ENCODE measurements at regions not wholly inside any gene's neighbourhood (a gene's known extent, or its start where the extent isn't known, plus 50 kb on each side); places are given as distances from the start of the nearest gene placed in this dataset.

DNA sequence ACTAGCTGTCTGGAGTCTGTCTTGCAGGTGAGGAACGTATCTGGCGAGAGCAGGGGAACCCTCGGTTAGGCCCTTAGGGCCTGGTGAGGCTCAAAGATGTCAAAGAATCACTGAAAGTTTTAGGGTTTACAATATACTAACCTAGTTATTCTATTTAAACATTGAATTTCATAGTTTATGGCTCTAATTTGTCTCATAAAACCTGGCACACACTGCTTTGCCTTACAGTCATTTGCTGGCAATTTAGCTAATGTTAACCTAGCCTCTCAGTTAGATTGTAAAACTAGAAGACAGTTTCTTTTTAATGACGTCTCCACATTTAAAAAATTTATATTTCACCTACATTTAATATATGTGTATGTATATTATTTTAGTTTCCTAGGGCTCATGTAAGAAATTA lies 89.6 kb upstream of the DOCK10 start:
- TF ChIP-seq ZFP30 (CRISPR knock-in tag; IDR thresholded peaks at IDR 0.05) (no peak), ARNTL (CRISPR knock-in tag; IDR thresholded peaks at IDR 0.05; ENCODE audit: borderline replicate concordance, low read depth) (no peak), RARB (CRISPR knock-in tag; IDR thresholded peaks at IDR 0.05) (no peak), ZC3H10 (CRISPR knock-in tag; IDR thresholded peaks at IDR 0.05) (no peak), TCF4 (CRISPR knock-in tag; IDR thresholded peaks at IDR 0.05; ENCODE audit: borderline replicate concordance) (no peak), ZNF8 (CRISPR knock-in tag; IDR thresholded peaks at IDR 0.05) (no peak), ESRRG (CRISPR knock-in tag; IDR thresholded peaks at IDR 0.05) (no peak)
- TF ChIP-seq, protein P1, sequence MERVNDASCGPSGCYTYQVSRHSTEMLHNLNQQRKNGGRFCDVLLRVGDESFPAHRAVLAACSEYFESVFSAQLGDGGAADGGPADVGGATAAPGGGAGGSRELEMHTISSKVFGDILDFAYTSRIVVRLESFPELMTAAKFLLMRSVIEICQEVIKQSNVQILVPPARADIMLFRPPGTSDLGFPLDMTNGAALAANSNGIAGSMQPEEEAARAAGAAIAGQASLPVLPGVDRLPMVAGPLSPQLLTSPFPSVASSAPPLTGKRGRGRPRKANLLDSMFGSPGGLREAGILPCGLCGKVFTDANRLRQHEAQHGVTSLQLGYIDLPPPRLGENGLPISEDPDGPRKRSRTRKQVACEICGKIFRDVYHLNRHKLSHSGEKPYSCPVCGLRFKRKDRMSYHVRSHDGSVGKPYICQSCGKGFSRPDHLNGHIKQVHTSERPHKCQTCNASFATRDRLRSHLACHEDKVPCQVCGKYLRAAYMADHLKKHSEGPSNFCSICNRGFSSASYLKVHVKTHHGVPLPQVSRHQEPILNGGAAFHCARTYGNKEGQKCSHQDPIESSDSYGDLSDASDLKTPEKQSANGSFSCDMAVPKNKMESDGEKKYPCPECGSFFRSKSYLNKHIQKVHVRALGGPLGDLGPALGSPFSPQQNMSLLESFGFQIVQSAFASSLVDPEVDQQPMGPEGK (CRISPR knock-in tag; IDR thresholded peaks at IDR 0.05; ENCODE audit: borderline replicate concordance) = no peak
